ENCODE measurements at regions not wholly inside any gene's neighbourhood (a gene's known extent, or its start where the extent isn't known, plus 50 kb on each side); places are given as distances from the start of the nearest gene placed in this dataset.

DNA sequence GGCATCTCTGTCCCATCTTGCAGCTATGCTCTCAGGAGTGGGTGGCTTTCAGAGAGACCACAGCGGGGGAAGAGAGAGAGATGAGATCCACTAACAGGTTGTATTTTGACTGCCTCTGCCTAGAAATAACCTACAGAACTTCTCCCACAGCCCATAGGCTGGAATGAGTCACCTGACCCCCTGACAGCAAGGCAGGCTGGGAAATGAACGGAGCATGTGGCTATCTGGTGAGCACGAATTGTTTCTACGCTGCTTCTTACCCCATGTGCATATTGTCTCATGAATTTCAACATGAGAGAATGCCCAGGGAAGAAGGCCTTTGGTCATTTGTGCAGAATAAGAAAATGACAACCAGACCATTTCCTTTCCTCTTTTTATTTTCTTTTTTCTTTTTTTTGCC, 151.3 kb downstream of the SNX10 start:
- no peaks in the 10 kb centered on the region for H3K4me1 ChIP-seq (ENCODE audit: control insufficient read depth, insufficient read depth, low read length)
- H4K20me1 ChIP-seq (ENCODE audit: insufficient read depth, low read length) = no peaks in the 10 kb centered on the region
- no peak overlapping the region for H3K4me3 ChIP-seq (ENCODE audit: insufficient read depth, low read depth, low read length)
- WGBS, 2 experiments (ENCODE audit: extremely low coverage in 2 of 2, insufficient read length in 1 of 2) = 60% methylated on average over 1 of the region's 4 CpGs; no CpG with 5 or more reads in 1 of the 2 experiments
- no TSS peak for BruUV-seq (replicated peaks)
- H3K18ac ChIP-seq (ENCODE audit: low read depth, low read length) = no peak overlapping the region
- intact Hi-C loops (cut with micrococcal nuclease) (no loop called here), dilution Hi-C loops (cut with HindIII; ENCODE audit: low sequenced_read_pairs, unreplicated experiment) (no loop called here), in situ Hi-C loops (cut with MboI; ENCODE audit: low sequenced_read_pairs) (no loop called here)
- no peaks in the 10 kb centered on the region for H3K27me3 ChIP-seq (ENCODE audit: control insufficient read depth, insufficient read depth, low read length)
- H3K79me1 ChIP-seq (ENCODE audit: low read depth in 1 of 2, low read length in 2 of 2) = no peaks in the 10 kb centered on the region
- no peak overlapping the region for H3K14ac ChIP-seq (replicated peaks; ENCODE audit: low read depth, low read length)
- H3K56ac ChIP-seq (ENCODE audit: extremely low read depth, insufficient read depth, low read length) = no peak overlapping the region
- H4K8ac ChIP-seq (ENCODE audit: low read depth in 2 of 2, low read length in 2 of 2) = no peak overlapping the region
- no peak overlapping the region for H2BK15ac ChIP-seq (ENCODE audit: low read depth, low read length)
- ATAC-seq (ENCODE audit: low read depth) (no peak), DNase-seq (no peak)
- H4K91ac ChIP-seq (ENCODE audit: insufficient read depth, low read depth, low read length) = no peak overlapping the region
- no peak overlapping the region for H3K23ac ChIP-seq (ENCODE audit: low read depth, low read length)
- H2AFZ ChIP-seq (replicated peaks; ENCODE audit: low read length, poor library complexity) = no peak overlapping the region
- no peak for TF ChIP-seq RAD21 (IDR thresholded peaks at IDR 0.05; ENCODE audit: low read length)
- no peak for TF ChIP-seq CEBPB (IDR thresholded peaks at IDR 0.05; ENCODE audit: low read depth, low read length)
- TF ChIP-seq, protein P1, sequence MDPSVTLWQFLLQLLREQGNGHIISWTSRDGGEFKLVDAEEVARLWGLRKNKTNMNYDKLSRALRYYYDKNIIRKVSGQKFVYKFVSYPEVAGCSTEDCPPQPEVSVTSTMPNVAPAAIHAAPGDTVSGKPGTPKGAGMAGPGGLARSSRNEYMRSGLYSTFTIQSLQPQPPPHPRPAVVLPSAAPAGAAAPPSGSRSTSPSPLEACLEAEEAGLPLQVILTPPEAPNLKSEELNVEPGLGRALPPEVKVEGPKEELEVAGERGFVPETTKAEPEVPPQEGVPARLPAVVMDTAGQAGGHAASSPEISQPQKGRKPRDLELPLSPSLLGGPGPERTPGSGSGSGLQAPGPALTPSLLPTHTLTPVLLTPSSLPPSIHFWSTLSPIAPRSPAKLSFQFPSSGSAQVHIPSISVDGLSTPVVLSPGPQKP (IDR thresholded peaks at IDR 0.05; ENCODE audit: borderline replicate concordance, low read depth, low read length) = no peak
- TF ChIP-seq MXI1 (IDR thresholded peaks at IDR 0.05; ENCODE audit: borderline replicate concordance, low read depth, low read length) = no peak
- H3K9ac ChIP-seq (ENCODE audit: low read depth, low read length) = no peak overlapping the region
- no peaks in the 10 kb centered on the region for H3K9me3 ChIP-seq (ENCODE audit: control insufficient read depth, insufficient read depth, low read length)
- H2BK120ac ChIP-seq (ENCODE audit: low read depth, low read length) = no peak overlapping the region
- H2AK5ac ChIP-seq (ENCODE audit: low read depth, low read length) = no peak overlapping the region
- H3K27ac ChIP-seq (ENCODE audit: insufficient read depth, low read length) = no peak overlapping the region
- H3K4ac ChIP-seq (ENCODE audit: low read depth, low read length) = no peak overlapping the region
- POLR2A ChIA-PET (ENCODE audit: unreplicated experiment) = no interaction called here
- no peak overlapping the region for H2AK9ac ChIP-seq (replicated peaks; ENCODE audit: low read depth, low read length, poor library complexity)
- H4K5ac ChIP-seq (ENCODE audit: low read depth, low read length) = no peak overlapping the region
- H3K9me1 ChIP-seq (ENCODE audit: insufficient read depth, low read length) = no peaks in the 10 kb centered on the region
- no peak overlapping the region for H2BK20ac ChIP-seq (ENCODE audit: low read depth, low read length)
- H2BK5ac ChIP-seq (ENCODE audit: low read depth, low read length, poor library complexity, severe bottlenecking) = no peak overlapping the region
- H3K4me2 ChIP-seq (ENCODE audit: low read depth, low read length) = no peak overlapping the region
- CTCF ChIA-PET = no interaction called here
- H3K36me3 ChIP-seq (ENCODE audit: control insufficient read depth, insufficient read depth, low read length) = no peaks in the 10 kb centered on the region
